ENCODE measurements at regions not wholly inside any gene's neighbourhood (a gene's known extent, or its start where the extent isn't known, plus 50 kb on each side); places are given as distances from the start of the nearest gene placed in this dataset.

- no peak overlapping the region for H2AFZ ChIP-seq (ENCODE audit: low read depth, low read length)
- no peak overlapping the region for H3K4me2 ChIP-seq (ENCODE audit: low read length)
- H3K27ac ChIP-seq (ENCODE audit: low read length), result no peak overlapping the region
- TF ChIP-seq RAD21 (conservative IDR thresholded peaks at IDR 0.05), result no peak
- no peak for TF ChIP-seq TAF1 (IDR thresholded peaks at IDR 0.05; ENCODE audit: low read depth)
- no peak for TF ChIP-seq EZH2 (IDR thresholded peaks at IDR 0.05; ENCODE audit: borderline replicate concordance, insufficient read depth, low read length, poor library complexity, severe bottlenecking)
- no peak for TF ChIP-seq POLR2AphosphoS5 (IDR thresholded peaks at IDR 0.05)
- no peak for TF ChIP-seq EP300 (conservative IDR thresholded peaks at IDR 0.05; ENCODE audit: poor library complexity, severe bottlenecking)
- no peak for TF ChIP-seq CTCF (IDR thresholded peaks at IDR 0.05; ENCODE audit: poor library complexity, severe bottlenecking)
- no peak for TF ChIP-seq REST (IDR thresholded peaks at IDR 0.05; ENCODE audit: borderline replicate concordance)
- no peak for TF ChIP-seq MXI1 (conservative IDR thresholded peaks at IDR 0.05; ENCODE audit: poor library complexity, severe bottlenecking)
- TF ChIP-seq SMC3 (conservative IDR thresholded peaks at IDR 0.05; ENCODE audit: poor library complexity), result no peak
- H3K79me2 ChIP-seq (replicated peaks; ENCODE audit: insufficient read depth, low read length), result no peaks in the 10 kb centered on the region
- no peaks in the 10 kb centered on the region for H3K36me3 ChIP-seq (ENCODE audit: insufficient read depth, low read length)
- H3K9ac ChIP-seq (ENCODE audit: low read length), result no peak overlapping the region
- H4K20me1 ChIP-seq (ENCODE audit: insufficient read depth), result no peaks in the 10 kb centered on the region
- no peaks in the 10 kb centered on the region for H3F3A ChIP-seq (ENCODE audit: insufficient read depth, low read length, poor library complexity, severe bottlenecking)
- H3K9me2 ChIP-seq (ENCODE audit: insufficient read depth, low read length), result no peaks in the 10 kb centered on the region
- H3K4me3 ChIP-seq (ENCODE audit: low read length), result no peak overlapping the region
- no peaks in the 10 kb centered on the region for H3K27me3 ChIP-seq (ENCODE audit: insufficient read depth, low read depth, low read length)
- H3K9me3 ChIP-seq (ENCODE audit: low read length), result no peaks in the 10 kb centered on the region
Observed at GRCh38 chr11:37552284-37552683, 954.2 kb upstream of the RAG2 start.

- Histone ChIP-seq H2AFZ (ENCODE audit: low read depth, low read length) (no peak overlapping the region), H4K20me1 (ENCODE audit: insufficient read depth) (no peaks in the 10 kb centered on the region), H3K27me3 (ENCODE audit: insufficient read depth, low read depth, low read length) (no peaks in the 10 kb centered on the region), H3K36me3 (ENCODE audit: insufficient read depth, low read length) (no peaks in the 10 kb centered on the region), H3K9ac (ENCODE audit: low read length) (no peak overlapping the region), H3K9me2 (ENCODE audit: insufficient read depth, low read length) (no peaks in the 10 kb centered on the region), H3F3A (ENCODE audit: insufficient read depth, low read length, poor library complexity, severe bottlenecking) (no peaks in the 10 kb centered on the region), H3K9me3 (ENCODE audit: low read length) (no peaks in the 10 kb centered on the region), H3K4me3 (ENCODE audit: low read length) (no peak overlapping the region), H3K4me2 (ENCODE audit: low read length) (no peak overlapping the region), H3K27ac (ENCODE audit: low read length) (no peak overlapping the region), H3K79me2 (replicated peaks; ENCODE audit: insufficient read depth, low read length) (no peaks in the 10 kb centered on the region)
- TF ChIP-seq RAD21 (conservative IDR thresholded peaks at IDR 0.05) (no peak), CTCF (IDR thresholded peaks at IDR 0.05; ENCODE audit: poor library complexity, severe bottlenecking) (no peak), TAF1 (IDR thresholded peaks at IDR 0.05; ENCODE audit: low read depth) (no peak), REST (IDR thresholded peaks at IDR 0.05; ENCODE audit: borderline replicate concordance) (no peak), SMC3 (conservative IDR thresholded peaks at IDR 0.05; ENCODE audit: poor library complexity) (no peak), EP300 (conservative IDR thresholded peaks at IDR 0.05; ENCODE audit: poor library complexity, severe bottlenecking) (no peak), MXI1 (conservative IDR thresholded peaks at IDR 0.05; ENCODE audit: poor library complexity, severe bottlenecking) (no peak), POLR2AphosphoS5 (IDR thresholded peaks at IDR 0.05) (no peak), EZH2 (IDR thresholded peaks at IDR 0.05; ENCODE audit: borderline replicate concordance, insufficient read depth, low read length, poor library complexity, severe bottlenecking) (no peak)
Observed at GRCh38 chr11:37544491-37544890, 946.5 kb upstream of the RAG2 start.
